ENCODE measurements at regions not wholly inside any gene's neighbourhood (a gene's known extent, or its start where the extent isn't known, plus 50 kb on each side); places are given as distances from the start of the nearest gene placed in this dataset.
A peak's percentile ranks its signal among the peaks of the same experiment; 100 is the strongest.

DNA sequence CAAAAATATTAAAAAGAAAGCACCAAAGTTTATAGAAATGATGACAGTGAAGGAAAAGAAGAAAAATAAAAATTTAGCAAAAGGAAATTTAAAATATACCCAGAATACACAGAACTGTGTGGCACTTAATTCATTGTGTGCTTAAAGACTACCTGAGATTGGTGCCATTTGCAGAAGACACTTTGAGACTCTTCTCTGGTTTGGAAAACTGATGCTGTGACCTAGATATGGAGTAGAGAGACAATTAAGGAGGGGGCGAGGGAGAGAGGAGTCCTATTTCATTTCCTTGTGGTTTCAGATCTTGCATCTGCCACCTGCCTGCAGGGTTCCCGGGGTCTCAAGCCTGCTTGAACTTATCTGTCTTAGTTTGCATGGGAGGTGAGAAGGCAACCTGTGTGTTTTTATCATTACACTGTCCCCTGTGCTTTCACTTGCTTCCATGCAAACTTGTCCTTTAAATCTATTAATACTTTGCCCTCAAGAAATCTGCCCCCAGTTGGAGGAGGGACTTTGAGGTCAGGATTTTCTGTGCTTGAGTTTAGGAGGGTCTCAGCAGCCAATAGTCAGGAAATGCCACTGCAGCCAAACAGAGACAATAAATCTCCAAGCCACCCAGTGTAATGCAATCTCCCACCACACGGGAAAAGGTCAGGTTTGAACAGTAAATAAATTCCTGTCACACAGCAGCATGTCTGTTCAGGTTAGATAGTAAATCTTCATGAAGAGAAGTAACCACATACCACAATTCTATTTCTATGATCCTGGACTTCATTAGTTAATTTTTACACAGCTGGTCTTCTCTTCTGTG, 119.4 kb downstream of the CAND1 start (continued):
- TF ChIP-seq, protein P1, sequence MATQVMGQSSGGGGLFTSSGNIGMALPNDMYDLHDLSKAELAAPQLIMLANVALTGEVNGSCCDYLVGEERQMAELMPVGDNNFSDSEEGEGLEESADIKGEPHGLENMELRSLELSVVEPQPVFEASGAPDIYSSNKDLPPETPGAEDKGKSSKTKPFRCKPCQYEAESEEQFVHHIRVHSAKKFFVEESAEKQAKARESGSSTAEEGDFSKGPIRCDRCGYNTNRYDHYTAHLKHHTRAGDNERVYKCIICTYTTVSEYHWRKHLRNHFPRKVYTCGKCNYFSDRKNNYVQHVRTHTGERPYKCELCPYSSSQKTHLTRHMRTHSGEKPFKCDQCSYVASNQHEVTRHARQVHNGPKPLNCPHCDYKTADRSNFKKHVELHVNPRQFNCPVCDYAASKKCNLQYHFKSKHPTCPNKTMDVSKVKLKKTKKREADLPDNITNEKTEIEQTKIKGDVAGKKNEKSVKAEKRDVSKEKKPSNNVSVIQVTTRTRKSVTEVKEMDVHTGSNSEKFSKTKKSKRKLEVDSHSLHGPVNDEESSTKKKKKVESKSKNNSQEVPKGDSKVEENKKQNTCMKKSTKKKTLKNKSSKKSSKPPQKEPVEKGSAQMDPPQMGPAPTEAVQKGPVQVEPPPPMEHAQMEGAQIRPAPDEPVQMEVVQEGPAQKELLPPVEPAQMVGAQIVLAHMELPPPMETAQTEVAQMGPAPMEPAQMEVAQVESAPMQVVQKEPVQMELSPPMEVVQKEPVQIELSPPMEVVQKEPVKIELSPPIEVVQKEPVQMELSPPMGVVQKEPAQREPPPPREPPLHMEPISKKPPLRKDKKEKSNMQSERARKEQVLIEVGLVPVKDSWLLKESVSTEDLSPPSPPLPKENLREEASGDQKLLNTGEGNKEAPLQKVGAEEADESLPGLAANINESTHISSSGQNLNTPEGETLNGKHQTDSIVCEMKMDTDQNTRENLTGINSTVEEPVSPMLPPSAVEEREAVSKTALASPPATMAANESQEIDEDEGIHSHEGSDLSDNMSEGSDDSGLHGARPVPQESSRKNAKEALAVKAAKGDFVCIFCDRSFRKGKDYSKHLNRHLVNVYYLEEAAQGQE (IDR thresholded peaks at IDR 0.05; ENCODE audit: borderline replicate concordance), result no peak
- TF ChIP-seq, protein P1 (CRISPR knock-in tag; IDR thresholded peaks at IDR 0.05; ENCODE audit: low read depth), result no peak
- TF ChIP-seq ZBTB1 (CRISPR knock-in tag; IDR thresholded peaks at IDR 0.05; ENCODE audit: borderline replicate concordance, low read depth) (no peak), LARP7 (IDR thresholded peaks at IDR 0.05) (no peak), SMAD2 (IDR thresholded peaks at IDR 0.05; ENCODE audit: low read depth, low read length) (no peak), NRF1 (conservative IDR thresholded peaks at IDR 0.05 in 1 of 2, IDR thresholded peaks at IDR 0.05 in 1 of 2) (no peak), PURB (CRISPR knock-in tag; IDR thresholded peaks at IDR 0.05; ENCODE audit: low read depth) (no peak), HMG20A (CRISPR knock-in tag; conservative IDR thresholded peaks at IDR 0.05) (no peak), ZNF57 (CRISPR knock-in tag; IDR thresholded peaks at IDR 0.05) (no peak), NFIC (IDR thresholded peaks at IDR 0.05) (no peak), EGR1 (conservative IDR thresholded peaks at IDR 0.05) (no peak), BACH1 (tag; IDR thresholded peaks at IDR 0.05) (no peak), GTF2A2 (tag; IDR thresholded peaks at IDR 0.05) (no peak), TEAD4 (IDR thresholded peaks at IDR 0.05; ENCODE audit: low read length) (0 out of 2 replicates have a peak, but pooled peaks have one; percentile 44), TEAD4 (CRISPR knock-in tag; IDR thresholded peaks at IDR 0.05; ENCODE audit: borderline replicate concordance) (no peak), MEIS2 (IDR thresholded peaks at IDR 0.05; ENCODE audit: partially characterized antibody) (peak; percentile 40), ZNF197 (CRISPR knock-in tag; IDR thresholded peaks at IDR 0.05; ENCODE audit: low read depth) (no peak), BCL6 (CRISPR knock-in tag; IDR thresholded peaks at IDR 0.05) (no peak)

All from K562 (cell line).